GM19043 (cell line): ENCODE measurements at regions not wholly inside any gene's neighbourhood (a gene's known extent, or its start where the extent isn't known, plus 50 kb on each side); places are given as distances from the start of the nearest gene placed in this dataset.

Experiments used
- ATAC-seq: cut with Tn5 transposase; IDR thresholded peaks from one replicate; pipeline ENCODE4 v1.9.1; 2021; ENCODE audit warnings: low read depth; ENCODE audit not compliant: unreplicated experiment

- no peak for ATAC-seq
Observed at GRCh38 chr9:89820337-89820736, 215.5 kb downstream of the GADD45G start.

- no peak for ATAC-seq
Observed at GRCh38 chr9:89821081-89821480, 216.3 kb downstream of the GADD45G start.

- ATAC-seq, result no peak
Observed at GRCh38 chr9:89822996-89823395, 218.2 kb downstream of the GADD45G start.

GRCh38 chr9:89825669-89826068 is 220.9 kb downstream of the GADD45G start:
- no peak for ATAC-seq

DNA sequence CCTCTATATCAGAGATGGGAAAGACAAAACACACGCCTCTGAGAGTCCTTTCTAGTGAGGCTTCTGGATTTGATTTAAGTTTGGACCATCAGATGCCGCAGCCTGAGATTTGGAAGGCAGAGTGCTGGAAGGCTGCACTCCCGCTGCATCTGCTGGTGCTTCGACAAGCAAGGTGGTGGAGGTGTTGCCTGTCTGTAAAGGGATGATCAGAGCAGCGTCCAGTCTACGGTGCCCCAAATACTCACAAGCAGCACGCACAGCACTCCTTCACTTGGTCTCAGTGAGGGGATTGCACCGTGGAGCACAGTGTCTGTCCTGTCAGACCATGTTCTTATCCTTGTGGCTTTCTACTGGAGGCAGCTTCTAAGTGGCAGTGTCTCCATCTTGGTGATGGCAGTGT is 221.4 kb downstream of the GADD45G start:
- no peak for ATAC-seq

DNA sequence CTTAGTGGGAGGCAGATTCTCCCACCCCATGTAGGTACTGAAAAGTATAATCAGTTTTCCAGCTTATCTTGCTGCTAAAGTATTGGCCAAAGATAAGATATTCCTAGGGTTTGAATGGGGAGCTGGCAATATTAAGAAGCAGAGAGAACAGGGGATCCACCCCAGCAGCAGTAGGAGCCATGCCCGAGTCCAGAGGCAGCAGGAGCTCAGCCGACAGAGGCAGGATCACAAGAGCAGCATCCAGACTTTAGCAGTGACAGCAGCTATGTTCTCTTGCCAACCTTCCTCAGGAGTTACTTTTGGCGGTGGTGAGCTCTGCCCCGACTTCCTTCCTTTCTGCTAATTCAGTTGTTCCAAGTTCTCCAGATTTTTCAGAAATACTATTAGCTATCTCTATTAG is 224.5 kb downstream of the GADD45G start:
- no peak for ATAC-seq

DNA sequence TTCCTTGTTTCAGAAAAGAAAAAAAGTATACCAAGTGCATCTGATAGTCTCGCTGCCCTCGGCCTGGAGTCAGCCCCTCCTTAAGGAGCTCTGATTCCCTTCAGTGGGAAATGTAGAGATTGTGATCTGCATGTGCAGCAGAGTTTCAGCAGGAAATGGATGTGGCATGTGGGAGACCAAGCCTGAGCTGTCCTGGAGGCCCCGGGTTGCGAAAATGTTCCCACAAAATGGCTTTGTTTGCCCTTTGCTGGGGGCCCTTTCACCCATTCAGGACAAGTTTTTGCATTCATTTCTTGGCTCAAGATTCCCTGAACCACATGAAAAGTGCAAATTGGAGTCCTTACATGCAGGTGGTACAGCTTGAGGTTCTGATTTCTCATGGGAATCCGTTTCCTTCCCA is 230.9 kb downstream of the GADD45G start:
- ATAC-seq, result no peak

- ATAC-seq, result no peak
Observed at GRCh38 chr9:89837162-89837933, 232.5 kb downstream of the GADD45G start.

GRCh38 chr9:89837934-89838310 is 233.1 kb downstream of the GADD45G start:
- no peak for ATAC-seq

DNA sequence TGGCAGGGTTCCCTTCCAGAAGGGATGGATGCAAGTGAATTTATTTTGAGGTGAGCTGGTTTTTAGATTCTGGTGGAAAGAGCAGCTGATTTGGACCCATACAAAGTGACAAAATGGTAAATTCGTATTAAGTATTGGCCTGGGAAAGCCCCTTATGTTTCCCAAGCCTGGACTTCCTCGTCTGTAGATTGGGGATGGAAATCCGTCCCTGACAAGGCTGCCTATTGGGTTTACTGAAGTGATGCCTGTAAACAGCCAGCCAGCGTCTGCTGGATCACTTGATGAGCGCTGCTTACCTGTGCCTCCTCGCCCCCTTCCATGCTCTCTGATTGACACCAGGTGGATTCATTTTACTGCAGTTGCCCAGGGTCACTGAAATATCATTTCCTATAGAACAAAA is 233.8 kb downstream of the GADD45G start:
- no peak for ATAC-seq

DNA sequence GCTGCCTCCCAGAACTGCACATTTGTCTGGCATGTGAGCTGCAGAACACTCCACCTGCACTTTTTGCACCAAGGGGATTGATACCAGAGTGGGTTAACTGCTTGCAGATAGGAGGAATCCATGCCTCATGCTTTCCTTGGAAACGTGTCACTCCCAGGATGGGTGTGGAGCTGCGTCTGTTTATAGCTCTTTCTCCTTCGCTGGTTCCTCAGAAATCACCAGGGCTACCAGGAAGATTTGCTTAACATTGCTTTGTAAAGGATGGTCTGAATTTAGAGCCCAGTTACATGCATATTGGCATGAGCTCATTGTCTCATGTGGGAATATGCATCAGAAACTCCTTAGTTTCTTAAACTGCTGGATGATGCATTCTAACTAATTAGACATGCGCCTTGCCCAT is 234.6 kb downstream of the GADD45G start:
- no peak for ATAC-seq

- no peak for ATAC-seq
Observed at GRCh38 chr9:89839952-89840351, 235.1 kb downstream of the GADD45G start.

- ATAC-seq, result no peak
Observed at GRCh38 chr9:89841456-89841855, 236.6 kb downstream of the GADD45G start.

- no peak for ATAC-seq
Observed at GRCh38 chr9:89842267-89842768, 237.5 kb downstream of the GADD45G start.

- ATAC-seq, result no peak
Observed at GRCh38 chr9:89843074-89843473, 238.3 kb downstream of the GADD45G start.

GRCh38 chr9:89843591-89843990 is 238.8 kb downstream of the GADD45G start:
- ATAC-seq, result no peak

DNA sequence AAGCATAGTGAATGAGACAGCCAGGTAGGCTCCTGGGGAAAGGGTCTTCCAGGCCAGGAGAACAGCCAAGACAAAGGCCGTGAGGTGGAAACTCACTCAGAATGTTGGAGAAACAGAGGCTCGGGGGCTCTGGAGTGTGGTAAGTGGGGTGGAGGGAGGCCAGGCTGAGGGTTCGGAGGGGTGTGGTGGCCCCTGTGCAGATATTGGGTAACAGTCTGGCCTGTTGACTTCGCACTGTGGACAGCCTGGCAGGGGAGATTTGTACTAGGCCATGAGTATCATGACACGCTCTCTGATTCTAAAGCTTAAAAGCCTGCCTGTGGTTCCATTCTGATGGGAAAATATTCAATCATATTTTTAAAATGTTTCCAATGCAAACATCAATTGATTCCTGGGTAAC is 239.3 kb downstream of the GADD45G start:
- no peak for ATAC-seq

GRCh38 chr9:89844535-89844934 is 239.7 kb downstream of the GADD45G start:
- ATAC-seq, result no peak

DNA sequence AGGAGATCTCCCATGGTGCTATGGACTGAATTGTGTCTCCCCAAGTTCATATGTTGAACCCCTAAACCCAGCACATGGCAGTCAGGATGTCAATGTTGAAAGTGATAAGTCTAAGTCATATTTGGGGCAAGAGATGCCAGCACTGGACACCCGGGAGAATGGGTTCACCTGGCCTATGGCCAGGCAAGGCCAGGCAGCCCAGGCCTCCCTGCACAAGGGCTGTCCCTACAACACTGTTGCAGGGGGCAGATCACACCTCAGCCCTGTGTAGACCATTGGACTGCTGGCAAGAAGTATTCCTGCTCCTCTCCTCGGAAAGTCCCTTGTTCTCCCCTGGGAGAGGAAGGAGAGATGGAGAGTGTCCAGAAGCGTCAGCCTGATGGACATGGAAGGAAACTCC is 240.5 kb downstream of the GADD45G start:
- no peak for ATAC-seq

GRCh38 chr9:89845862-89846261 is 241.1 kb downstream of the GADD45G start:
- ATAC-seq, result no peak

DNA sequence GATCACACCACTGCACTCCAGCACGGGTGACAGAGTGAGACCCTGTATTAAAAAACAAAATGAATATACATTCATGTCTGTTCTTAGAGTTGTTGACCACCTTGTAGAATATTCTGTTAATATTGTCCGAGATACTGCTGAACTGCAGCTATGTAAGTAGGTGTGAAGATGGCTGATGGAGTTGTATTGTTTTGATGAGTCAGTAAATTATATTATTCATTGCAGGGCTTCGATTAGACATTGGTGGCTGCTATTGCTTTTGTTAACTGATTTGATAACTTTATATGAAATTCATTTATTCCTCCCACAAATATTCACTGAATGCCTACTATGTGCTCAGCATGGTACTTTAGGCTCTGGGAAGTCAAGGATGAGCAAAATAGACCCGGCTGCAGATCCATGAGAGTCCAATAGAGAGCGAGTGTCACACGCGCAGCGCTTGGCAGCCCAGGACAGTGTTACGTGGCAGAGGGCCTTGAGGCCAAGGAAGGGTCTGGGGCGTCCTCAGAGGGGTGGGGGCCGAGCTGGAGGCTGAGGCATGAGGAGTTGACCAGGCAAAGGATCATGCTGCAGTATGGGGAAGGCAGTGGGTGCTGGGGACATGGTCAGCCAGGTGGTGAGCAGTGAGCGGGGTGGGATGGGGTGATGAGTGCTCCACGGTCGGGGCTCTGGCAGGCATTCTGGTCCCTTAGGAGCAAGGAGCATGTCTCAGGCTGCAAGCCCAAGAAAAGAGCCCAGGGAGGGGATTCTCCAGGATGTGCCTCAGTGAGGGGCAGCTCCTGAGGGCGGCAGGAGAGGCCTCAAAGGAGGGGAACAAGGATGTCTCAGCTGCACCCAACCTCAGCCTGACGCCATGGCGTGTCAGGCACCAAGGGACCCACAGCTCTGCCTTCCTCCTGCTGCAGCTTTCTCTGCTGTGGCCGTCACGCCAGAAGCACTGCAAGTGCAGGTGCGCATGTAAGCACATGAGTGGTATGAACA is 243.5 kb downstream of the GADD45G start:
- ATAC-seq, result no peak
